ENCODE measurements at regions not wholly inside any gene's neighbourhood (a gene's known extent, or its start where the extent isn't known, plus 50 kb on each side); places are given as distances from the start of the nearest gene placed in this dataset.

DNA sequence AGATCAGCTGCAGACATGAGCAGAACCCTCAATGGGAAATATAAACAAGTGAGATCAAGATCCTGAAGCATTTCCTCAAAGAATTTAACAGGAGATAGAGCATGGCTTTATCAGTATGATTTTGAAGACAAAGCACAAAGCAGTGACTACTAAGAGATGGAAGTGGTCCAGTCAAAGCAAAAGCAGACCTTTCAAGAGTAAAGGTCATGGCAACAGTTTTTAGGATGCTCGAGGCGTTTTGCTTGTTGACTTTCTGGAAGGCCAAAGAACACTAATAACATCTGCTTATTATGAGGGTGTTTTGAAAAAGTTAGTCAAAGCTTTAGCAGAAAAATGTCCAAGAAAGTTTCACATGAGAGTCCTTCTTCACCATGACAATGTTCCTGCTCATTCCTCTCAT is 128.5 kb downstream of the KCNE4 start:
- no peak overlapping the region for H4K5ac ChIP-seq (ENCODE audit: low read depth, low read length)
- no peaks in the 10 kb centered on the region for H3K9me3 ChIP-seq (ENCODE audit: control insufficient read depth, insufficient read depth, low read length)
- in situ Hi-C loops (cut with MboI; ENCODE audit: low sequenced_read_pairs): no loop called here
- H3K4ac ChIP-seq (ENCODE audit: low read depth, low read length): no peak overlapping the region
- dilution Hi-C loops (cut with HindIII; ENCODE audit: low sequenced_read_pairs, unreplicated experiment): no loop called here
- no peak overlapping the region for H2AFZ ChIP-seq (replicated peaks; ENCODE audit: low read length, poor library complexity)
- no peak overlapping the region for H3K9ac ChIP-seq (ENCODE audit: low read depth, low read length)
- no peaks in the 10 kb centered on the region for H3K27me3 ChIP-seq (ENCODE audit: control insufficient read depth, insufficient read depth, low read length)
- H3K36me3 ChIP-seq (ENCODE audit: control insufficient read depth, insufficient read depth, low read length): no peaks in the 10 kb centered on the region
- no peak overlapping the region for H3K23ac ChIP-seq (ENCODE audit: low read depth, low read length)
- no peak overlapping the region for H2AK9ac ChIP-seq (replicated peaks; ENCODE audit: low read depth, low read length, poor library complexity)
- ATAC-seq (ENCODE audit: low read depth) (no peak), DNase-seq (no peak)
- WGBS, 2 experiments (ENCODE audit: extremely low coverage in 2 of 2, insufficient read length in 1 of 2): no CpG with 5 or more reads among the region's 2 CpGs
- no peak overlapping the region for H4K91ac ChIP-seq (ENCODE audit: insufficient read depth, low read depth, low read length)
- H3K4me2 ChIP-seq (ENCODE audit: low read depth, low read length): no peak overlapping the region
- H4K20me1 ChIP-seq (ENCODE audit: insufficient read depth, low read length): no peaks in the 10 kb centered on the region
- H3K56ac ChIP-seq (ENCODE audit: extremely low read depth, insufficient read depth, low read length): no peak overlapping the region
- no peak overlapping the region for H2AK5ac ChIP-seq (ENCODE audit: low read depth, low read length)
- TF ChIP-seq SMC3 (IDR thresholded peaks at IDR 0.05; ENCODE audit: low read depth, low read length): no peak
- no peak for TF ChIP-seq MAZ (IDR thresholded peaks at IDR 0.05; ENCODE audit: borderline replicate concordance, low read depth, low read length)
- no peak for TF ChIP-seq RCOR1 (IDR thresholded peaks at IDR 0.05; ENCODE audit: insufficient replicate concordance, low read length)
- no peak for TF ChIP-seq MXI1 (IDR thresholded peaks at IDR 0.05; ENCODE audit: borderline replicate concordance, low read depth, low read length)
- TF ChIP-seq RFX5 (IDR thresholded peaks at IDR 0.05; ENCODE audit: low read depth, low read length): no peak
- TF ChIP-seq CEBPB (IDR thresholded peaks at IDR 0.05; ENCODE audit: low read depth, low read length): no peak
- TF ChIP-seq RAD21 (IDR thresholded peaks at IDR 0.05; ENCODE audit: low read length): no peak
- TF ChIP-seq, protein P1, sequence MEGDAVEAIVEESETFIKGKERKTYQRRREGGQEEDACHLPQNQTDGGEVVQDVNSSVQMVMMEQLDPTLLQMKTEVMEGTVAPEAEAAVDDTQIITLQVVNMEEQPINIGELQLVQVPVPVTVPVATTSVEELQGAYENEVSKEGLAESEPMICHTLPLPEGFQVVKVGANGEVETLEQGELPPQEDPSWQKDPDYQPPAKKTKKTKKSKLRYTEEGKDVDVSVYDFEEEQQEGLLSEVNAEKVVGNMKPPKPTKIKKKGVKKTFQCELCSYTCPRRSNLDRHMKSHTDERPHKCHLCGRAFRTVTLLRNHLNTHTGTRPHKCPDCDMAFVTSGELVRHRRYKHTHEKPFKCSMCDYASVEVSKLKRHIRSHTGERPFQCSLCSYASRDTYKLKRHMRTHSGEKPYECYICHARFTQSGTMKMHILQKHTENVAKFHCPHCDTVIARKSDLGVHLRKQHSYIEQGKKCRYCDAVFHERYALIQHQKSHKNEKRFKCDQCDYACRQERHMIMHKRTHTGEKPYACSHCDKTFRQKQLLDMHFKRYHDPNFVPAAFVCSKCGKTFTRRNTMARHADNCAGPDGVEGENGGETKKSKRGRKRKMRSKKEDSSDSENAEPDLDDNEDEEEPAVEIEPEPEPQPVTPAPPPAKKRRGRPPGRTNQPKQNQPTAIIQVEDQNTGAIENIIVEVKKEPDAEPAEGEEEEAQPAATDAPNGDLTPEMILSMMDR (conservative IDR thresholded peaks at IDR 0.05; ENCODE audit: low read depth, low read length): no peak
- TF ChIP-seq, protein P2, sequence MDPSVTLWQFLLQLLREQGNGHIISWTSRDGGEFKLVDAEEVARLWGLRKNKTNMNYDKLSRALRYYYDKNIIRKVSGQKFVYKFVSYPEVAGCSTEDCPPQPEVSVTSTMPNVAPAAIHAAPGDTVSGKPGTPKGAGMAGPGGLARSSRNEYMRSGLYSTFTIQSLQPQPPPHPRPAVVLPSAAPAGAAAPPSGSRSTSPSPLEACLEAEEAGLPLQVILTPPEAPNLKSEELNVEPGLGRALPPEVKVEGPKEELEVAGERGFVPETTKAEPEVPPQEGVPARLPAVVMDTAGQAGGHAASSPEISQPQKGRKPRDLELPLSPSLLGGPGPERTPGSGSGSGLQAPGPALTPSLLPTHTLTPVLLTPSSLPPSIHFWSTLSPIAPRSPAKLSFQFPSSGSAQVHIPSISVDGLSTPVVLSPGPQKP (IDR thresholded peaks at IDR 0.05; ENCODE audit: borderline replicate concordance, low read depth, low read length): no peak
- TF ChIP-seq FOS (IDR thresholded peaks at IDR 0.05; ENCODE audit: low read depth, low read length): no peak
- TF ChIP-seq CHD1 (IDR thresholded peaks at IDR 0.05; ENCODE audit: low read depth, low read length): no peak
- TF ChIP-seq, protein P3, sequence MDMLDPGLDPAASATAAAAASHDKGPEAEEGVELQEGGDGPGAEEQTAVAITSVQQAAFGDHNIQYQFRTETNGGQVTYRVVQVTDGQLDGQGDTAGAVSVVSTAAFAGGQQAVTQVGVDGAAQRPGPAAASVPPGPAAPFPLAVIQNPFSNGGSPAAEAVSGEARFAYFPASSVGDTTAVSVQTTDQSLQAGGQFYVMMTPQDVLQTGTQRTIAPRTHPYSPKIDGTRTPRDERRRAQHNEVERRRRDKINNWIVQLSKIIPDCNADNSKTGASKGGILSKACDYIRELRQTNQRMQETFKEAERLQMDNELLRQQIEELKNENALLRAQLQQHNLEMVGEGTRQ (IDR thresholded peaks at IDR 0.05; ENCODE audit: low read depth, low read length): no peak
- TF ChIP-seq NFE2L2 (IDR thresholded peaks at IDR 0.05; ENCODE audit: low read depth, low read length): no peak
- TF ChIP-seq BHLHE40 (IDR thresholded peaks at IDR 0.05; ENCODE audit: low read depth, low read length): no peak
- no peak for TF ChIP-seq MAFK (IDR thresholded peaks at IDR 0.05; ENCODE audit: low read depth, low read length)
- no peak for TF ChIP-seq POLR2A (IDR thresholded peaks at IDR 0.05; ENCODE audit: low read depth, low read length)
- no peaks in the 10 kb centered on the region for H3K4me1 ChIP-seq (ENCODE audit: control insufficient read depth, insufficient read depth, low read length)
- intact Hi-C loops (cut with micrococcal nuclease): loop anchor here (10.0 kb wide), 1 partner anchor 196 kb away; no protein-coding TSS in a partner anchor
- H4K8ac ChIP-seq (ENCODE audit: low read depth in 2 of 2, low read length in 2 of 2): no peak overlapping the region
- CTCF ChIA-PET: no interaction called here
- H3K27ac ChIP-seq (ENCODE audit: insufficient read depth, low read length): no peak overlapping the region
- H3K4me3 ChIP-seq (ENCODE audit: insufficient read depth, low read depth, low read length): no peak overlapping the region
- no peak overlapping the region for H3K14ac ChIP-seq (replicated peaks; ENCODE audit: low read depth, low read length)
- BruUV-seq (replicated peaks): no TSS peak
- H2BK20ac ChIP-seq (ENCODE audit: low read depth, low read length): no peak overlapping the region
- POLR2A ChIA-PET (ENCODE audit: unreplicated experiment): no interaction called here
- no peak overlapping the region for H2BK120ac ChIP-seq (ENCODE audit: low read depth, low read length)
- no peaks in the 10 kb centered on the region for H3K79me1 ChIP-seq (ENCODE audit: low read depth in 1 of 2, low read length in 2 of 2)
- H3K9me1 ChIP-seq (ENCODE audit: insufficient read depth, low read length): no peaks in the 10 kb centered on the region
- H2BK5ac ChIP-seq (ENCODE audit: low read depth, low read length, poor library complexity, severe bottlenecking): no peak overlapping the region
- H2BK15ac ChIP-seq (ENCODE audit: low read depth, low read length): no peak overlapping the region
- H3K18ac ChIP-seq (ENCODE audit: low read depth, low read length): no peak overlapping the region

Measured in IMR-90 (cell line).